ENCODE measurements at regions not wholly inside any gene's neighbourhood (a gene's known extent, or its start where the extent isn't known, plus 50 kb on each side); places are given as distances from the start of the nearest gene placed in this dataset.

DNA sequence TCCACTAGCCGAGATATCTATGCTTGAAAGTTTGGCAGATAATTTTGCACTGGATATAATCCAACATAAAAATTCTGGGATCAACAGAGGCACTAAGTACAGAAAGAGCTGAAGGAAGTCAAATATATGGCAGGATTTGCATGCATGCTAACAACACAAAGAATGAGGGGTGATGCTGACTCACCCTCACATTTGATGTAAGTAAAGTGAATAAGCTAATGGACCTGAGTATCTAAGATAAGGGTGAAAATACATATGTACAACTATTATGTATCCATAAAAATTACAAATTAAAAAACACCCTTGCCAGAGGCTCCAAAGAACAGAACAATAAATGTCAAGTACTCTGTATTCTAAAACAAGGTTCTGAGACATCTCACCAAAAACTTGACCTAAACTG, 63.8 kb upstream of the PRDX4 start:
- no peaks in the 10 kb centered on the region for H3K79me2 ChIP-seq (ENCODE audit: insufficient read depth, low read depth)
- no peak overlapping the region for H3K27ac ChIP-seq
- no peaks in the 10 kb centered on the region for H3K36me3 ChIP-seq (ENCODE audit: insufficient read depth)
- no peak overlapping the region for H3K9ac ChIP-seq
- no peaks in the 10 kb centered on the region for H4K20me1 ChIP-seq (ENCODE audit: insufficient read depth)
- no peaks in the 10 kb centered on the region for H3K4me1 ChIP-seq (ENCODE audit: low read depth, poor library complexity, severe bottlenecking)
- no peaks in the 10 kb centered on the region for H3K27me3 ChIP-seq (ENCODE audit: insufficient read depth, low read depth)
- TF ChIP-seq CTCF (conservative IDR thresholded peaks at IDR 0.05; ENCODE audit: low read depth, low read length) = no peak
- no peak overlapping the region for H3K4me2 ChIP-seq
- no peak overlapping the region for H2AFZ ChIP-seq (ENCODE audit: low read depth)
- H3K4me3 ChIP-seq (IDR thresholded peaks at IDR 0.05; ENCODE audit: insufficient read depth, low read depth, low read length) = no peak overlapping the region

DNA sequence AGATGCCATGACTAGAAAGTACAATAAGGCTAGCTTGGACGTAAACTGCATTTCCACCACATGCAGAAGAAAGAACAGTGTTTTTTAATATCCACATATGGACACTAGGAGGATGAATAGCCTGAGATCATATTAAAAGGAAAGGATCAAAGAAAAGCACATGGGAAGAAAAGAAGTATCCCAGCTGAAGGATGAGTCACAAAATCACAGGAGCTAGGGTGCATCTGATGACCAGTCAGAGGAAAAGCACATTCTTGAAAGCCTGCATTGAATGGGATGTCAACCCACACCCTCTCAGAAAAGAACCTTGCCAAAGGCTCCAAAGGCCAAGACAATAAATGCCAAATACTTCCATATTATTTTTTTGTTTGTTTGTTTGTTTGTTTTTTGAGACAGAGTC, 56.8 kb upstream of the PRDX4 start:
- no peak for TF ChIP-seq CTCF (conservative IDR thresholded peaks at IDR 0.05; ENCODE audit: low read depth, low read length)
- no peak overlapping the region for H3K9ac ChIP-seq
- H3K4me3 ChIP-seq (IDR thresholded peaks at IDR 0.05; ENCODE audit: insufficient read depth, low read depth, low read length) = no peak overlapping the region
- H3K27ac ChIP-seq = no peak overlapping the region
- H3K4me1 ChIP-seq (ENCODE audit: low read depth, poor library complexity, severe bottlenecking) = no peaks in the 10 kb centered on the region
- no peaks in the 10 kb centered on the region for H3K36me3 ChIP-seq (ENCODE audit: insufficient read depth)
- H3K27me3 ChIP-seq (ENCODE audit: insufficient read depth, low read depth) = no peaks in the 10 kb centered on the region
- H4K20me1 ChIP-seq (ENCODE audit: insufficient read depth) = no peaks in the 10 kb centered on the region
- H2AFZ ChIP-seq (ENCODE audit: low read depth) = no peak overlapping the region
- H3K79me2 ChIP-seq (ENCODE audit: insufficient read depth, low read depth) = no peaks in the 10 kb centered on the region
- H3K4me2 ChIP-seq = no peak overlapping the region

GRCh38 chrX:23612846-23613245, 54.4 kb upstream of the PRDX4 start:
- H3K9ac ChIP-seq = no peak overlapping the region
- no peaks in the 10 kb centered on the region for H4K20me1 ChIP-seq (ENCODE audit: insufficient read depth)
- H3K27ac ChIP-seq = no peak overlapping the region
- no peaks in the 10 kb centered on the region for H3K27me3 ChIP-seq (ENCODE audit: insufficient read depth, low read depth)
- no peaks in the 10 kb centered on the region for H3K36me3 ChIP-seq (ENCODE audit: insufficient read depth)
- H3K4me2 ChIP-seq = no peak overlapping the region
- H2AFZ ChIP-seq (ENCODE audit: low read depth) = no peak overlapping the region
- H3K4me1 ChIP-seq (ENCODE audit: low read depth, poor library complexity, severe bottlenecking) = no peaks in the 10 kb centered on the region
- H3K79me2 ChIP-seq (ENCODE audit: insufficient read depth, low read depth) = no peaks in the 10 kb centered on the region
- no peak overlapping the region for H3K4me3 ChIP-seq (IDR thresholded peaks at IDR 0.05; ENCODE audit: insufficient read depth, low read depth, low read length)
- no peak for TF ChIP-seq CTCF (conservative IDR thresholded peaks at IDR 0.05; ENCODE audit: low read depth, low read length)

- no peak overlapping the region for H3K4me2 ChIP-seq
- no peaks in the 10 kb centered on the region for H3K79me2 ChIP-seq (ENCODE audit: insufficient read depth, low read depth)
- H3K27ac ChIP-seq = no peak overlapping the region
- TF ChIP-seq CTCF (conservative IDR thresholded peaks at IDR 0.05; ENCODE audit: low read depth, low read length) = peak; percentile 49
- H4K20me1 ChIP-seq (ENCODE audit: insufficient read depth) = no peaks in the 10 kb centered on the region
- H3K36me3 ChIP-seq (ENCODE audit: insufficient read depth) = no peaks in the 10 kb centered on the region
- H3K4me3 ChIP-seq (IDR thresholded peaks at IDR 0.05; ENCODE audit: insufficient read depth, low read depth, low read length) = no peak overlapping the region
- H3K27me3 ChIP-seq (ENCODE audit: insufficient read depth, low read depth) = no peaks in the 10 kb centered on the region
- no peak overlapping the region for H3K9ac ChIP-seq
- no peak overlapping the region for H2AFZ ChIP-seq (ENCODE audit: low read depth)
- no peaks in the 10 kb centered on the region for H3K4me1 ChIP-seq (ENCODE audit: low read depth, poor library complexity, severe bottlenecking)
Observed at GRCh38 chrX:23616361-23616760, 50.9 kb upstream of the PRDX4 start.
